Liver (tissue), 8 donors: ENCODE measurements at regions not wholly inside any gene's neighbourhood (a gene's known extent, or its start where the extent isn't known, plus 50 kb on each side); places are given as distances from the start of the nearest gene placed in this dataset.

Experiments
- DNase-seq: peaks from one replicate; pipeline ENCODE4 v3.0.0-alpha.2; 2017; ENCODE audit warnings: low spot score
- H3K27ac ChIP-seq, 2 donors: one replicate each; pipeline ENCODE4 v1.7.0; 2013; ENCODE audit warnings: inconsistent platforms in 2 of 2, low read length in 2 of 2, control low read depth in 1 of 2, low read depth in 1 of 2, mild to moderate bottlenecking in 1 of 2
- H3K27me3 ChIP-seq, 4 donors: one replicate each; pipeline versions ENCODE4 v1.6.1 to v1.7.0; 2013; ENCODE audit warnings: low read length in 3 of 4, inconsistent platforms in 1 of 4, mild to moderate bottlenecking in 1 of 4, moderate library complexity in 1 of 4; ENCODE audit not compliant: control insufficient read depth in 4 of 4, insufficient read depth in 4 of 4
- H3K36me3 ChIP-seq, 4 donors: one replicate each; pipeline versions ENCODE4 v1.6.1 to v1.7.0; 2013; ENCODE audit warnings: low read length in 3 of 4, mild to moderate bottlenecking in 3 of 4, low read depth in 1 of 4, moderate library complexity in 1 of 4; ENCODE audit not compliant: control insufficient read depth in 4 of 4, insufficient read depth in 3 of 4
- H3K4me1 ChIP-seq, 4 donors: one replicate each; pipeline versions ENCODE4 v1.6.1 to v1.7.0; 2013; ENCODE audit warnings: low read length in 3 of 4, mild to moderate bottlenecking in 3 of 4, moderate library complexity in 1 of 4; ENCODE audit not compliant: control insufficient read depth in 4 of 4, insufficient read depth in 4 of 4
- H3K4me3 ChIP-seq, 3 donors: one replicate each; pipeline versions ENCODE4 v1.6.1 to v1.7.0; 2013; ENCODE audit warnings: low read length in 3 of 3, control low read depth in 1 of 3, low read depth in 1 of 3, mild to moderate bottlenecking in 1 of 3
- H3K9ac ChIP-seq, 2 donors: one replicate each; pipeline ENCODE4 v1.7.0; 2013; ENCODE audit warnings: low read length in 2 of 2, mild to moderate bottlenecking in 2 of 2, moderate library complexity in 2 of 2, control low read depth in 1 of 2, low read depth in 1 of 2
- H3K9me3 ChIP-seq, 4 donors: one replicate each; pipeline versions ENCODE4 v1.6.1 to v1.7.0; 2013; ENCODE audit warnings: low read length in 3 of 4; ENCODE audit not compliant: control insufficient read depth in 4 of 4
- EGR1 ChIP-seq, 2 donors: IDR thresholded peaks; 2 replicates each; pipeline ENCODE4 v1.6.1; 2016 to 2018; ENCODE audit warnings: antibody characterized with exemption in 2 of 2, low read depth in 2 of 2
- FOXA1 ChIP-seq: IDR thresholded peaks from 2 replicates; pipeline ENCODE4 v1.6.1; 2016; ENCODE audit warnings: antibody characterized with exemption
- FOXA2 ChIP-seq: IDR thresholded peaks from 2 replicates; pipeline ENCODE4 v1.6.1; 2016; ENCODE audit warnings: antibody characterized with exemption
- GABPA ChIP-seq, 2 donors: IDR thresholded peaks in 1 of 2; conservative IDR thresholded peaks in 1 of 2; 2 replicates each; pipeline ENCODE4 v1.6.1; 2016; ENCODE audit warnings: antibody characterized with exemption in 2 of 2, mild to moderate bottlenecking in 1 of 2, moderate library complexity in 1 of 2
- HNF4A ChIP-seq, 2 donors: conservative IDR thresholded peaks; 2 replicates each; pipeline ENCODE4 v1.6.1; 2016; ENCODE audit warnings: antibody characterized with exemption in 2 of 2, mild to moderate bottlenecking in 2 of 2
- HNF4G ChIP-seq: IDR thresholded peaks from 2 replicates; pipeline ENCODE4 v1.6.1; 2016; ENCODE audit warnings: antibody characterized with exemption
- JUND ChIP-seq, 2 donors: IDR thresholded peaks; 2 replicates each; pipeline ENCODE4 v1.6.1; 2016; ENCODE audit warnings: antibody characterized with exemption in 2 of 2
- NR2F2 ChIP-seq: IDR thresholded peaks from 2 replicates; pipeline ENCODE4 v1.6.1; 2016; ENCODE audit warnings: antibody characterized with exemption
- RAD21 ChIP-seq, 2 donors: IDR thresholded peaks; 2 replicates each; pipeline ENCODE4 v1.6.1; 2016; ENCODE audit warnings: antibody characterized with exemption in 2 of 2, mild to moderate bottlenecking in 2 of 2
- RXRA ChIP-seq, 2 donors: IDR thresholded peaks; 2 replicates each; pipeline ENCODE4 v1.6.1; 2017 to 2018; ENCODE audit warnings: antibody characterized with exemption in 2 of 2, mild to moderate bottlenecking in 1 of 2
- SP1 ChIP-seq: IDR thresholded peaks from 2 replicates; pipeline ENCODE4 v1.6.1; 2018; ENCODE audit warnings: antibody characterized with exemption, mild to moderate bottlenecking
- TAF1 ChIP-seq: conservative IDR thresholded peaks from 2 replicates; pipeline ENCODE4 v1.6.1; 2016; ENCODE audit warnings: antibody characterized with exemption, mild to moderate bottlenecking
- YY1 ChIP-seq: IDR thresholded peaks from 2 replicates; pipeline ENCODE4 v1.6.1; 2016; ENCODE audit warnings: antibody characterized with exemption, mild to moderate bottlenecking
- WGBS: extraction: QIAGEN DNeasy Blood & Tissue Kit; methylation state at CpG from one replicate; pipeline ENCODE4 v1.1.7; 2013; 5-methylcytosine and 5-hydroxymethylcytosine counted together
- TF ChIP-seq, protein P1 (sequence below): IDR thresholded peaks from 2 replicates; pipeline ENCODE4 v1.6.1; 2016; ENCODE audit warnings: antibody characterized with exemption
- TF ChIP-seq, protein P2 (sequence below): IDR thresholded peaks from 2 replicates; pipeline ENCODE4 v1.6.1; 2016; ENCODE audit warnings: antibody characterized with exemption
- TF ChIP-seq, protein P3 (sequence below): IDR thresholded peaks from 2 replicates; pipeline ENCODE4 v1.6.1; 2016; ENCODE audit warnings: antibody characterized with exemption
- TF ChIP-seq, protein P4 (sequence below): IDR thresholded peaks from 2 replicates; pipeline ENCODE4 v1.6.1; 2016; ENCODE audit warnings: antibody characterized with exemption, mild to moderate bottlenecking
- TF ChIP-seq, protein P5 (sequence below): fragments of 150-350 bp; IDR thresholded peaks from 2 replicates; pipeline ENCODE4 v1.5.1; 2017; ENCODE audit warnings: improper control_type of control experiment, low read depth, low read length; ENCODE audit not compliant: missing input control
- donor health status: healthy.
- donor health status: healthy.
- donor health status: healthy.
- donor health status: healthy.
- donor health status: healthy.

DNA sequence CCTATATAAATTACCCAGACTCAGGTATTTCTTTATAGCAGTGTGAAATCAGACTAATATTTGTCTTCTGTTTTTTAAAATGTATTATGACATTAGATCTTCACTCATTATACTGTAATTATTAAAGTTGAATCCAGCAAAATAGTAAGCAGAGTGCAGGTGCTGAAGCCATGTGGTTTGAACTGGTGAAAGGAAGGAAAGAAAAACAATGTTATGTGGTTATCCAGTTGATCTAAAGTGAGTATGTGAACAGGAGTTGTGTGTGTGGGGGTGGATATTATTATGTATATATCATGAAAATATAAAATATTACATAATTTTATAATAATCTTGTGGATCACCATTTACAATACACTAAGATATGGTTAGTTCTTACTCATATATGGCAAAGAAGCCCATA lies 593.7 kb downstream of the SEMA5A start:
- Histone ChIP-seq H3K27ac (no peak overlapping the region), H3K9me3 (no peaks in the 10 kb centered on the region), H3K27me3 (no peaks in the 10 kb centered on the region), H3K9ac (no peak overlapping the region), H3K36me3 (no peaks in the 10 kb centered on the region), H3K4me1 (no peaks in the 10 kb centered on the region), H3K4me3 (no peak overlapping the region)
- TF ChIP-seq FOXA1, result no peak
- TF ChIP-seq, protein P1, sequence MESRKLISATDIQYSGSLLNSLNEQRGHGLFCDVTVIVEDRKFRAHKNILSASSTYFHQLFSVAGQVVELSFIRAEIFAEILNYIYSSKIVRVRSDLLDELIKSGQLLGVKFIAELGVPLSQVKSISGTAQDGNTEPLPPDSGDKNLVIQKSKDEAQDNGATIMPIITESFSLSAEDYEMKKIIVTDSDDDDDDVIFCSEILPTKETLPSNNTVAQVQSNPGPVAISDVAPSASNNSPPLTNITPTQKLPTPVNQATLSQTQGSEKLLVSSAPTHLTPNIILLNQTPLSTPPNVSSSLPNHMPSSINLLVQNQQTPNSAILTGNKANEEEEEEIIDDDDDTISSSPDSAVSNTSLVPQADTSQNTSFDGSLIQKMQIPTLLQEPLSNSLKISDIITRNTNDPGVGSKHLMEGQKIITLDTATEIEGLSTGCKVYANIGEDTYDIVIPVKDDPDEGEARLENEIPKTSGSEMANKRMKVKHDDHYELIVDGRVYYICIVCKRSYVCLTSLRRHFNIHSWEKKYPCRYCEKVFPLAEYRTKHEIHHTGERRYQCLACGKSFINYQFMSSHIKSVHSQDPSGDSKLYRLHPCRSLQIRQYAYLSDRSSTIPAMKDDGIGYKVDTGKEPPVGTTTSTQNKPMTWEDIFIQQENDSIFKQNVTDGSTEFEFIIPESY, result no peak
- no peak for TF ChIP-seq YY1
- TF ChIP-seq HNF4G, result no peak
- TF ChIP-seq SP1, result no peak
- TF ChIP-seq TAF1, result no peak
- no peak for TF ChIP-seq NR2F2
- TF ChIP-seq JUND (IDR thresholded peaks at IDR 0.05), result no peak
- TF ChIP-seq, protein P2, sequence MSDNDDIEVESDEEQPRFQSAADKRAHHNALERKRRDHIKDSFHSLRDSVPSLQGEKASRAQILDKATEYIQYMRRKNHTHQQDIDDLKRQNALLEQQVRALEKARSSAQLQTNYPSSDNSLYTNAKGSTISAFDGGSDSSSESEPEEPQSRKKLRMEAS, result no peak
- TF ChIP-seq RAD21 (IDR thresholded peaks at IDR 0.05), result no peak
- no peak for TF ChIP-seq EGR1 (IDR thresholded peaks at IDR 0.05; ENCODE audit: low read depth in 2 of 2)
- TF ChIP-seq FOXA2, result no peak
- TF ChIP-seq, protein P3, sequence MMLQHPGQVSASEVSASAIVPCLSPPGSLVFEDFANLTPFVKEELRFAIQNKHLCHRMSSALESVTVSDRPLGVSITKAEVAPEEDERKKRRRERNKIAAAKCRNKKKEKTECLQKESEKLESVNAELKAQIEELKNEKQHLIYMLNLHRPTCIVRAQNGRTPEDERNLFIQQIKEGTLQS, result no peak
- TF ChIP-seq, protein P4, sequence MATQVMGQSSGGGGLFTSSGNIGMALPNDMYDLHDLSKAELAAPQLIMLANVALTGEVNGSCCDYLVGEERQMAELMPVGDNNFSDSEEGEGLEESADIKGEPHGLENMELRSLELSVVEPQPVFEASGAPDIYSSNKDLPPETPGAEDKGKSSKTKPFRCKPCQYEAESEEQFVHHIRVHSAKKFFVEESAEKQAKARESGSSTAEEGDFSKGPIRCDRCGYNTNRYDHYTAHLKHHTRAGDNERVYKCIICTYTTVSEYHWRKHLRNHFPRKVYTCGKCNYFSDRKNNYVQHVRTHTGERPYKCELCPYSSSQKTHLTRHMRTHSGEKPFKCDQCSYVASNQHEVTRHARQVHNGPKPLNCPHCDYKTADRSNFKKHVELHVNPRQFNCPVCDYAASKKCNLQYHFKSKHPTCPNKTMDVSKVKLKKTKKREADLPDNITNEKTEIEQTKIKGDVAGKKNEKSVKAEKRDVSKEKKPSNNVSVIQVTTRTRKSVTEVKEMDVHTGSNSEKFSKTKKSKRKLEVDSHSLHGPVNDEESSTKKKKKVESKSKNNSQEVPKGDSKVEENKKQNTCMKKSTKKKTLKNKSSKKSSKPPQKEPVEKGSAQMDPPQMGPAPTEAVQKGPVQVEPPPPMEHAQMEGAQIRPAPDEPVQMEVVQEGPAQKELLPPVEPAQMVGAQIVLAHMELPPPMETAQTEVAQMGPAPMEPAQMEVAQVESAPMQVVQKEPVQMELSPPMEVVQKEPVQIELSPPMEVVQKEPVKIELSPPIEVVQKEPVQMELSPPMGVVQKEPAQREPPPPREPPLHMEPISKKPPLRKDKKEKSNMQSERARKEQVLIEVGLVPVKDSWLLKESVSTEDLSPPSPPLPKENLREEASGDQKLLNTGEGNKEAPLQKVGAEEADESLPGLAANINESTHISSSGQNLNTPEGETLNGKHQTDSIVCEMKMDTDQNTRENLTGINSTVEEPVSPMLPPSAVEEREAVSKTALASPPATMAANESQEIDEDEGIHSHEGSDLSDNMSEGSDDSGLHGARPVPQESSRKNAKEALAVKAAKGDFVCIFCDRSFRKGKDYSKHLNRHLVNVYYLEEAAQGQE, result no peak
- TF ChIP-seq, protein P5, sequence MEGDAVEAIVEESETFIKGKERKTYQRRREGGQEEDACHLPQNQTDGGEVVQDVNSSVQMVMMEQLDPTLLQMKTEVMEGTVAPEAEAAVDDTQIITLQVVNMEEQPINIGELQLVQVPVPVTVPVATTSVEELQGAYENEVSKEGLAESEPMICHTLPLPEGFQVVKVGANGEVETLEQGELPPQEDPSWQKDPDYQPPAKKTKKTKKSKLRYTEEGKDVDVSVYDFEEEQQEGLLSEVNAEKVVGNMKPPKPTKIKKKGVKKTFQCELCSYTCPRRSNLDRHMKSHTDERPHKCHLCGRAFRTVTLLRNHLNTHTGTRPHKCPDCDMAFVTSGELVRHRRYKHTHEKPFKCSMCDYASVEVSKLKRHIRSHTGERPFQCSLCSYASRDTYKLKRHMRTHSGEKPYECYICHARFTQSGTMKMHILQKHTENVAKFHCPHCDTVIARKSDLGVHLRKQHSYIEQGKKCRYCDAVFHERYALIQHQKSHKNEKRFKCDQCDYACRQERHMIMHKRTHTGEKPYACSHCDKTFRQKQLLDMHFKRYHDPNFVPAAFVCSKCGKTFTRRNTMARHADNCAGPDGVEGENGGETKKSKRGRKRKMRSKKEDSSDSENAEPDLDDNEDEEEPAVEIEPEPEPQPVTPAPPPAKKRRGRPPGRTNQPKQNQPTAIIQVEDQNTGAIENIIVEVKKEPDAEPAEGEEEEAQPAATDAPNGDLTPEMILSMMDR, result no peak
- TF ChIP-seq RXRA (IDR thresholded peaks at IDR 0.05), result no peak
- TF ChIP-seq GABPA (IDR thresholded peaks at IDR 0.05 in 1 of 2, conservative IDR thresholded peaks at IDR 0.05 in 1 of 2), result no peak
- TF ChIP-seq HNF4A (conservative IDR thresholded peaks at IDR 0.05), result no peak
- no peak for DNase-seq

DNA sequence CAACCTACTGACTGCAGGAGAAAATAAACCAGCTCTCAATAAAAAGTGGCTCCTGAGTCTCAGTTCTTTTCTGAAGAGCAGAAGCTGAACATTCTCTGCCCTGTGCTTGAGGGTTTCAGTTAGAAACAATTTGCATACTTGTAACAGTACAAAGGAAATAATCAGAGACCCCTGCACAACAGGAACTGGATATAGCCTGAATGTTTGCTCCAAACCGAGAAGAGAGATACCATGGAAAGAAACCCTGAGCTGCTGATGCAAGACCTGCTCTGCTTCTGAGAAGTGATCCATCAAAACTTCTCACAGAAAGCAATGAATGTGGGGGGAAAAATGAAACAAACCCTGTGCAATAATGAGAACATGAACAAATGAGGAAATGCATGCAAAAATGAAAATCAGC lies 592.9 kb downstream of the SEMA5A start:
- no peaks in the 10 kb centered on the region for H3K27me3 ChIP-seq
- no peaks in the 10 kb centered on the region for H3K9me3 ChIP-seq
- DNase-seq, result no peak
- no peaks in the 10 kb centered on the region for H3K4me1 ChIP-seq
- H3K4me3 ChIP-seq, result no peak overlapping the region
- H3K36me3 ChIP-seq, result no peaks in the 10 kb centered on the region
- H3K9ac ChIP-seq, result no peak overlapping the region
- 34% methylated on average over 1 of the region's 1 CpG for WGBS
- TF ChIP-seq RAD21 (IDR thresholded peaks at IDR 0.05) (no peak), FOXA2 (no peak), NR2F2 (no peak), GABPA (IDR thresholded peaks at IDR 0.05 in 1 of 2, conservative IDR thresholded peaks at IDR 0.05 in 1 of 2) (no peak), SP1 (no peak)
- TF ChIP-seq, protein P1, result no peak
- TF ChIP-seq, protein P5, result no peak
- no peak overlapping the region for H3K27ac ChIP-seq
